Mesenchymal stem cell (in vitro differentiated cells and primary cell): ENCODE measurements at regions not wholly inside any gene's neighbourhood (a gene's known extent, or its start where the extent isn't known, plus 50 kb on each side); places are given as distances from the start of the nearest gene placed in this dataset.

ENCODE experiments used
- DNase-seq: peaks from one replicate; pipeline ENCODE4 v3.0.0-alpha.2; 2013
- H2AFZ ChIP-seq: one replicate; pipeline ENCODE4 v1.6.1; 2013; ENCODE audit warnings: low read depth, mild to moderate bottlenecking, control low read depth, inconsistent platforms, low read length, moderate library complexity
- H2AK5ac ChIP-seq: 2 replicates; pipeline ENCODE4 v1.6.1; 2013; ENCODE audit warnings: low read length, moderate library complexity, mild to moderate bottlenecking, inconsistent platforms; ENCODE audit not compliant: severe bottlenecking
- H2BK120ac ChIP-seq: one replicate; pipeline ENCODE4 v1.6.1; 2013; ENCODE audit warnings: low read depth, mild to moderate bottlenecking, inconsistent platforms, low read length, moderate library complexity
- H2BK12ac ChIP-seq, 2 experiments: one replicate each; pipeline ENCODE4 v1.6.1; 2013; ENCODE audit warnings: inconsistent platforms in 2 of 2, low read length in 2 of 2, mild to moderate bottlenecking in 2 of 2, moderate library complexity in 2 of 2, control low read depth in 1 of 2
- H2BK15ac ChIP-seq: one replicate; pipeline ENCODE4 v1.6.1; 2013; ENCODE audit warnings: mild to moderate bottlenecking, low read depth, inconsistent platforms; ENCODE audit not compliant: poor library complexity, severe bottlenecking
- H2BK5ac ChIP-seq: 2 replicates; pipeline ENCODE4 v1.6.1; 2013; ENCODE audit warnings: low read depth, mild to moderate bottlenecking, low read length, control low read depth, inconsistent platforms; ENCODE audit not compliant: poor library complexity, severe bottlenecking
- H3K14ac ChIP-seq, 2 experiments: one replicate each; pipeline ENCODE4 v1.6.1; 2013; ENCODE audit warnings: inconsistent platforms in 2 of 2, low read length in 2 of 2, control low read depth in 1 of 2, mild to moderate bottlenecking in 1 of 2, moderate library complexity in 1 of 2
- H3K18ac ChIP-seq, 2 experiments: one replicate each; pipeline ENCODE4 v1.6.1; 2013; ENCODE audit warnings: inconsistent platforms in 2 of 2, low read length in 2 of 2, control low read depth in 1 of 2, low read depth in 1 of 2, mild to moderate bottlenecking in 1 of 2
- H3K23ac ChIP-seq, 2 experiments: one replicate each; pipeline ENCODE4 v1.6.1; 2013; ENCODE audit warnings: inconsistent platforms in 2 of 2, low read length in 2 of 2, mild to moderate bottlenecking in 2 of 2, moderate library complexity in 2 of 2, control low read depth in 1 of 2
- H3K27ac ChIP-seq: 2 replicates; pipeline ENCODE4 v1.5.1; 2013; ENCODE audit warnings: mild to moderate bottlenecking, moderate library complexity, low read length, control low read depth, inconsistent platforms; ENCODE audit not compliant: poor library complexity, severe bottlenecking
- H3K27me3 ChIP-seq, 2 experiments: 2 replicates each; pipeline versions ENCODE4 v1.6.1 to v1.7.0; 2013; ENCODE audit warnings: low read length in 2 of 2, mild to moderate bottlenecking in 2 of 2, moderate library complexity in 2 of 2, control low read depth in 1 of 2, inconsistent platforms in 1 of 2; ENCODE audit not compliant: control insufficient read depth in 1 of 2, insufficient read depth in 1 of 2
- H3K36me3 ChIP-seq, 2 experiments: 2 replicates each; pipeline versions ENCODE4 v1.6.1 to v1.7.0; 2013; ENCODE audit warnings: low read length in 2 of 2, control low read depth in 1 of 2, inconsistent platforms in 1 of 2, low read depth in 1 of 2, mild to moderate bottlenecking in 1 of 2; ENCODE audit not compliant: insufficient read depth in 2 of 2, control insufficient read depth in 1 of 2
- H3K4ac ChIP-seq, 2 experiments: one replicate each; pipeline ENCODE4 v1.6.1; 2013; ENCODE audit warnings: inconsistent platforms in 2 of 2, low read length in 2 of 2, mild to moderate bottlenecking in 2 of 2, moderate library complexity in 2 of 2, control low read depth in 1 of 2, low read depth in 1 of 2
- H3K4me1 ChIP-seq: 2 replicates; pipeline ENCODE4 v1.6.1; 2013; ENCODE audit warnings: low read depth, low read length, control low read depth; ENCODE audit not compliant: control insufficient read depth, insufficient read depth
- H3K4me2 ChIP-seq: 2 replicates; pipeline ENCODE4 v1.6.1; 2013; ENCODE audit warnings: low read length, mild to moderate bottlenecking, inconsistent platforms; ENCODE audit not compliant: poor library complexity, severe bottlenecking
- H3K4me3 ChIP-seq, 2 experiments: 2 replicates each; pipeline versions ENCODE4 v1.5.1 to v1.7.0; 2013; ENCODE audit warnings: low read length in 2 of 2, mild to moderate bottlenecking in 2 of 2, control low read depth in 1 of 2, low read depth in 1 of 2; ENCODE audit not compliant: insufficient read depth in 1 of 2
- H3K79me1 ChIP-seq: replicated peaks from 2 replicates; pipeline ENCODE4 v1.6.1; 2013; ENCODE audit warnings: mild to moderate bottlenecking, control low read depth, low read length, inconsistent platforms; ENCODE audit not compliant: poor library complexity, severe bottlenecking
- H3K9ac ChIP-seq: 2 replicates; pipeline ENCODE4 v1.7.0; 2013; ENCODE audit warnings: mild to moderate bottlenecking, low read length, moderate library complexity
- H3K9me3 ChIP-seq: 2 replicates; pipeline ENCODE4 v1.7.0; 2013; ENCODE audit warnings: mild to moderate bottlenecking, low read length; ENCODE audit not compliant: control insufficient read depth
- H4K8ac ChIP-seq: one replicate; pipeline ENCODE4 v1.6.1; 2013; ENCODE audit warnings: inconsistent platforms, mild to moderate bottlenecking, low read length, moderate library complexity
- H4K91ac ChIP-seq: one replicate; pipeline ENCODE4 v1.6.1; 2013; ENCODE audit warnings: mild to moderate bottlenecking, low read length, inconsistent platforms
- WGBS: methylation state at CpG from one replicate; pipeline ENCODE4 v1.1.7; 2013; ENCODE audit warnings: mixed read lengths; 5-methylcytosine and 5-hydroxymethylcytosine counted together

DNA sequence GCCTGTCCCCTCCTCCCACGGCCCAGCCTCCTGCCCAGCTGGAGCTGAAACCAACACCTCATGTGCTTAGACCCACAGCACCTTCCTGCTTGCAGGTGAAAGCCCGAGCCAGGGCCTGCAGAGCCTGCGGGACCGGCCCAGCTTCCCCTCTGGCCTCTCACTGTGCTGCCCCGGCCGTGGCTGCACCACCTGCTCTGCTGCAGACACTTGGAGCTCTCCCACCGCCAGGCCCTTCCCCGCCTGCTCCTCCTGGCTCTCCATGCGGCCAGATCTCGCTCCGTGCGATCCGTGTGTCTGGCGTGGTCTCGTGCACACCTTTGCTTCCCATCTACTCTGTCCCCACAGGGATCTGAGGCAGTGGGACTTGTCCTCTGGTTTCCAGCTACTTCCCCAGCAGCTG lies 72.2 kb upstream of the FBRSL1 start:
- no peaks in the 10 kb centered on the region for H3K36me3 ChIP-seq
- no peak overlapping the region for H3K4ac ChIP-seq
- H4K91ac ChIP-seq, result no peak overlapping the region
- H2BK120ac ChIP-seq, result no peak overlapping the region
- H3K18ac ChIP-seq, result no peak overlapping the region
- peaks cover 24 to 82% of the 10 kb centered on the region in 2 experiments for H3K27me3 ChIP-seq
- no peak overlapping the region for H3K4me2 ChIP-seq
- no peak overlapping the region for H2BK5ac ChIP-seq
- no peak overlapping the region for H3K27ac ChIP-seq
- H3K9ac ChIP-seq, result no peak overlapping the region
- H2AK5ac ChIP-seq, result no peak overlapping the region
- H2BK15ac ChIP-seq, result no peak overlapping the region
- DNase-seq, result no peak
- no peak overlapping the region for H4K8ac ChIP-seq
- H3K9me3 ChIP-seq, result peaks cover 3% of the 10 kb centered on the region
- 85% methylated on average over 15 of the region's 15 CpGs for WGBS
- H3K14ac ChIP-seq, result no peak overlapping the region
- no peak overlapping the region for H2BK12ac ChIP-seq
- H3K4me3 ChIP-seq, result no peak overlapping the region
- H3K23ac ChIP-seq, result no peak overlapping the region
- no peak overlapping the region for H2AFZ ChIP-seq
- peaks cover 2% of the 10 kb centered on the region for H3K4me1 ChIP-seq
- H3K79me1 ChIP-seq, result no peaks in the 10 kb centered on the region

- Histone ChIP-seq H2BK5ac (no peak overlapping the region), H2AFZ (no peak overlapping the region), H3K27ac (no peak overlapping the region), H3K9me3 (peaks cover 3% of the 10 kb centered on the region), H2AK5ac (no peak overlapping the region), H3K27me3 (peaks cover 23 to 73% of the 10 kb centered on the region in 2 experiments), H3K4me1 (peaks cover 2% of the 10 kb centered on the region), H3K4me2 (no peak overlapping the region), H3K4ac (no peak overlapping the region), H3K9ac (no peak overlapping the region), H3K18ac (no peak overlapping the region), H2BK12ac (no peak overlapping the region), H2BK120ac (no peak overlapping the region), H3K36me3 (no peaks in the 10 kb centered on the region), H3K4me3 (no peak overlapping the region), H2BK15ac (no peak overlapping the region), H4K8ac (no peak overlapping the region), H3K14ac (no peak overlapping the region), H4K91ac (no peak overlapping the region), H3K79me1 (no peaks in the 10 kb centered on the region), H3K23ac (no peak overlapping the region)
- no peak for DNase-seq
- 89% methylated on average over 14 of the region's 14 CpGs for WGBS
Measured at GRCh38 chr12:132416827-132417226, 73.1 kb upstream of the FBRSL1 start.

- no peak overlapping the region for H3K14ac ChIP-seq
- no peaks in the 10 kb centered on the region for H3K79me1 ChIP-seq
- no peak overlapping the region for H3K4ac ChIP-seq
- no peak overlapping the region for H4K91ac ChIP-seq
- DNase-seq, result no peak
- no peak overlapping the region for H3K4me3 ChIP-seq
- peaks cover 3% of the 10 kb centered on the region for H3K9me3 ChIP-seq
- H3K23ac ChIP-seq, result no peak overlapping the region
- 92% methylated on average over 25 of the region's 25 CpGs for WGBS
- H2AFZ ChIP-seq, result no peak overlapping the region
- H3K27me3 ChIP-seq, result peaks cover 18 to 67% of the 10 kb centered on the region in 2 experiments
- no peak overlapping the region for H2BK5ac ChIP-seq
- H3K18ac ChIP-seq, result no peak overlapping the region
- no peak overlapping the region for H2BK12ac ChIP-seq
- no peak overlapping the region for H3K4me2 ChIP-seq
- no peak overlapping the region for H2BK15ac ChIP-seq
- no peak overlapping the region for H2BK120ac ChIP-seq
- no peak overlapping the region for H3K27ac ChIP-seq
- no peaks in the 10 kb centered on the region for H3K36me3 ChIP-seq
- no peak overlapping the region for H4K8ac ChIP-seq
- H3K9ac ChIP-seq, result no peak overlapping the region
- no peak overlapping the region for H2AK5ac ChIP-seq
- peaks cover 4% of the 10 kb centered on the region for H3K4me1 ChIP-seq
Measured at GRCh38 chr12:132416121-132416673, 73.8 kb upstream of the FBRSL1 start.

- no peaks in the 10 kb centered on the region for H3K36me3 ChIP-seq
- no peak overlapping the region for H2BK12ac ChIP-seq
- no peaks in the 10 kb centered on the region for H3K79me1 ChIP-seq
- no peak overlapping the region for H3K4ac ChIP-seq
- no peak overlapping the region for H2AFZ ChIP-seq
- H3K23ac ChIP-seq, result peak overlapping the region in 1 of 2 experiments; percentile 18
- no peak overlapping the region for H3K14ac ChIP-seq
- WGBS, result 80% methylated on average over 25 of the region's 25 CpGs
- no peak overlapping the region for H4K91ac ChIP-seq
- no peak overlapping the region for H3K4me3 ChIP-seq
- H3K4me2 ChIP-seq, result peak overlapping the region; percentile 51
- no peak overlapping the region for H3K9ac ChIP-seq
- DNase-seq, result no peak
- H2AK5ac ChIP-seq, result no peak overlapping the region
- H2BK5ac ChIP-seq, result no peak overlapping the region
- H3K18ac ChIP-seq, result no peak overlapping the region
- no peak overlapping the region for H4K8ac ChIP-seq
- peaks cover 6% of the 10 kb centered on the region for H3K4me1 ChIP-seq
- no peak overlapping the region for H3K27ac ChIP-seq
- H3K9me3 ChIP-seq, result no peaks in the 10 kb centered on the region
- H2BK15ac ChIP-seq, result no peak overlapping the region
- H3K27me3 ChIP-seq, result peaks cover 18 to 65% of the 10 kb centered on the region in 2 experiments
- H2BK120ac ChIP-seq, result no peak overlapping the region
Measured at GRCh38 chr12:132415327-132416120, 74.4 kb upstream of the FBRSL1 start.
